Tibial nerve (tissue), 4 donors: ENCODE measurements at regions not wholly inside any gene's neighbourhood (a gene's known extent, or its start where the extent isn't known, plus 50 kb on each side); places are given as distances from the start of the nearest gene placed in this dataset.

Experiments
- EP300 ChIP-seq, 2 donors: sonication (generic); formaldehyde crosslinking; IDR thresholded peaks; one replicate each; pipeline ENCODE4 v1.6.1; 2017; ENCODE audit warnings: antibody characterized with exemption in 2 of 2, mild to moderate bottlenecking in 1 of 2
- TF ChIP-seq, protein P1 (sequence below), 5 experiments: fragments of 200-600 bp in 3 of 5; fragments of 450-650 bp in 2 of 5; sonication (generic) in 3 of 5; IDR thresholded peaks; one replicate each; pipeline ENCODE4 v1.5.1; 2016 to 2019; ENCODE audit warnings: antibody characterized with exemption in 5 of 5, mild to moderate bottlenecking in 3 of 5, moderate library complexity in 2 of 5

DNA sequence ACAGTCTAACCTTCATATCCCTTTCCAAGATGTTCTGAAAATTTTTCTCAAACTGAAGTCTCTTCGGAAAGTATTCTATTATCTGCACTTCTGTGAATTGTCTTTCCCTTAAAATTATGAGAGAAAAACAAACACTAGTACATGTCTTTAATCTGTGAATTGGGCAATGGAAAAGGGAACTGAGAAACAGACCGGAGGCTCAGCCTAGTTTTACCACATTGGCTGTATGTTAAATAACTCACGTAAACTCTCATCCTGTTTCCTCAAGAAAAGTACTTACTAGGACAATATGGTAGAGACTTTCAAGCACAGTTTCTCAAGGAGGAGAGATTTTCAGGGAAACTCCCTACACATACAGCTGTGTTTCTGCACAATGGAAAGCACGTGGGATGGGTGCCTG lies 982.2 kb upstream of the SEMA6D start:
- TF ChIP-seq, protein P1, sequence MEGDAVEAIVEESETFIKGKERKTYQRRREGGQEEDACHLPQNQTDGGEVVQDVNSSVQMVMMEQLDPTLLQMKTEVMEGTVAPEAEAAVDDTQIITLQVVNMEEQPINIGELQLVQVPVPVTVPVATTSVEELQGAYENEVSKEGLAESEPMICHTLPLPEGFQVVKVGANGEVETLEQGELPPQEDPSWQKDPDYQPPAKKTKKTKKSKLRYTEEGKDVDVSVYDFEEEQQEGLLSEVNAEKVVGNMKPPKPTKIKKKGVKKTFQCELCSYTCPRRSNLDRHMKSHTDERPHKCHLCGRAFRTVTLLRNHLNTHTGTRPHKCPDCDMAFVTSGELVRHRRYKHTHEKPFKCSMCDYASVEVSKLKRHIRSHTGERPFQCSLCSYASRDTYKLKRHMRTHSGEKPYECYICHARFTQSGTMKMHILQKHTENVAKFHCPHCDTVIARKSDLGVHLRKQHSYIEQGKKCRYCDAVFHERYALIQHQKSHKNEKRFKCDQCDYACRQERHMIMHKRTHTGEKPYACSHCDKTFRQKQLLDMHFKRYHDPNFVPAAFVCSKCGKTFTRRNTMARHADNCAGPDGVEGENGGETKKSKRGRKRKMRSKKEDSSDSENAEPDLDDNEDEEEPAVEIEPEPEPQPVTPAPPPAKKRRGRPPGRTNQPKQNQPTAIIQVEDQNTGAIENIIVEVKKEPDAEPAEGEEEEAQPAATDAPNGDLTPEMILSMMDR (IDR thresholded peaks at IDR 0.05), result no peak
- no peak for TF ChIP-seq EP300 (IDR thresholded peaks at IDR 0.05)
